AG09309 (cell line): ENCODE measurements at regions not wholly inside any gene's neighbourhood (a gene's known extent, or its start where the extent isn't known, plus 50 kb on each side); places are given as distances from the start of the nearest gene placed in this dataset.

Experiments
- DNase-seq: peaks from one replicate; pipeline ENCODE4 v3.0.0-alpha.2; 2010; ENCODE audit warnings: low read depth
- H3K4me3 ChIP-seq: 2 replicates; pipeline ENCODE4 v1.5.1; 2011; ENCODE audit warnings: mild to moderate bottlenecking, low read depth, low read length, moderate library complexity; ENCODE audit not compliant: control insufficient read depth
- CTCF ChIP-seq: IDR thresholded peaks from 2 replicates; pipeline ENCODE4 v1.5.1; 2011; ENCODE audit warnings: mild to moderate bottlenecking, low read depth, low read length, inconsistent platforms; ENCODE audit not compliant: insufficient read depth, control insufficient read depth; ENCODE audit errors: missing control alignments

GRCh38 chr2:6724605-6725140 is 141.0 kb downstream of the CMPK2 start:
- DNase-seq = no peak
- H3K4me3 ChIP-seq = no peak overlapping the region
- no peak for TF ChIP-seq CTCF

- no peak for TF ChIP-seq CTCF
Measured at GRCh38 chr2:6728156-6728555, 137.6 kb downstream of the CMPK2 start.

GRCh38 chr2:6730003-6730402 is 135.7 kb downstream of the CMPK2 start:
- TF ChIP-seq CTCF = no peak
- DNase-seq = no peak
- no peak overlapping the region for H3K4me3 ChIP-seq

More at GRCh38 chr2:6728156-6728555, 137.6 kb downstream of the CMPK2 start:
- H3K4me3 ChIP-seq = no peak overlapping the region
- no peak for DNase-seq

- no peak for DNase-seq
- no peak overlapping the region for H3K4me3 ChIP-seq
- no peak for TF ChIP-seq CTCF
Measured at GRCh38 chr2:6730649-6731532, 134.8 kb downstream of the CMPK2 start.

- H3K4me3 ChIP-seq = no peak overlapping the region
- no peak for TF ChIP-seq CTCF
- no peak for DNase-seq
Measured at GRCh38 chr2:6739547-6739946, 126.2 kb downstream of the CMPK2 start.

- H3K4me3 ChIP-seq = no peak overlapping the region
- no peak for DNase-seq
- TF ChIP-seq CTCF = no peak
Measured at GRCh38 chr2:6741229-6741628, 124.5 kb downstream of the CMPK2 start.
